Breast epithelium (tissue), 4 donors: ENCODE measurements at regions not wholly inside any gene's neighbourhood (a gene's known extent, or its start where the extent isn't known, plus 50 kb on each side); places are given as distances from the start of the nearest gene placed in this dataset.

ENCODE experiments used
- DNase-seq, 2 donors: peaks; one replicate each; pipeline ENCODE4 v3.0.0-alpha.2; 2019; ENCODE audit warnings: low spot score in 2 of 2
- H3K27ac ChIP-seq, 2 donors: fragments of 200-600 bp; sonication (generic) in 1 of 2; one replicate each; pipeline ENCODE4 v1.5.1; 2016 to 2019; ENCODE audit warnings: mild to moderate bottlenecking in 1 of 2
- H3K27me3 ChIP-seq, 2 donors: fragments of 200-600 bp; sonication (generic) in 1 of 2; one replicate each; pipeline versions ENCODE4 v1.5.1 to v1.6.0; 2017 to 2019; ENCODE audit warnings: control low read depth in 1 of 2, mild to moderate bottlenecking in 1 of 2
- H3K36me3 ChIP-seq: fragments of 200-600 bp; one replicate; pipeline ENCODE4 v1.5.1; 2019
- H3K4me1 ChIP-seq, 2 donors: fragments of 200-600 bp; sonication (generic); one replicate each; pipeline ENCODE4 v1.5.1; 2016 to 2019; ENCODE audit warnings: control low read depth in 1 of 2
- H3K4me3 ChIP-seq, 3 donors: fragments of 200-600 bp; sonication (generic); 1 replicate in 2 of 3; 2 replicates in 1 of 3; pipeline ENCODE4 v1.5.1; 2016 to 2019; ENCODE audit warnings: mild to moderate bottlenecking in 3 of 3, moderate library complexity in 2 of 3
- H3K9me3 ChIP-seq, 2 donors: fragments of 200-600 bp; sonication (generic) in 1 of 2; one replicate each; pipeline ENCODE4 v1.5.1; 2016 to 2019; ENCODE audit warnings: control low read depth in 1 of 2
- POLR2A ChIP-seq: fragments of 450-650 bp; IDR thresholded peaks from one replicate; pipeline ENCODE4 v1.6.1; 2016; ENCODE audit warnings: antibody characterized with exemption, mild to moderate bottlenecking, moderate library complexity
- POLR2AphosphoS5 ChIP-seq, 3 donors: sonication (generic); formaldehyde crosslinking; IDR thresholded peaks; one replicate each; pipeline ENCODE4 v1.6.1; 2017; ENCODE audit warnings: antibody characterized with exemption in 3 of 3
- intact Hi-C: fragments of 100-400 bp; cut with DNase I; formaldehyde crosslinking; loops from one replicate; pipeline ENCODE4 v1.15.1; 2023; ENCODE audit warnings: low total_unique reads
- TF ChIP-seq, protein P1 (sequence below), 3 donors: fragments of 450-650 bp; IDR thresholded peaks; one replicate each; pipeline ENCODE4 v1.5.1; 2016 to 2017; ENCODE audit warnings: antibody characterized with exemption in 3 of 3, mild to moderate bottlenecking in 3 of 3, moderate library complexity in 3 of 3

- Histone ChIP-seq H3K4me1 (no peaks in the 10 kb centered on the region), H3K36me3 (no peaks in the 10 kb centered on the region), H3K27ac (no peak overlapping the region), H3K27me3 (no peaks in the 10 kb centered on the region), H3K9me3 (peaks cover 0 to 7% of the 10 kb centered on the region in 2 donors), H3K4me3 (no peak overlapping the region)
- intact Hi-C loops, result no loop called here
- TF ChIP-seq POLR2AphosphoS5 (IDR thresholded peaks at IDR 0.05) (no peak), POLR2A (no peak)
- TF ChIP-seq, protein P1, sequence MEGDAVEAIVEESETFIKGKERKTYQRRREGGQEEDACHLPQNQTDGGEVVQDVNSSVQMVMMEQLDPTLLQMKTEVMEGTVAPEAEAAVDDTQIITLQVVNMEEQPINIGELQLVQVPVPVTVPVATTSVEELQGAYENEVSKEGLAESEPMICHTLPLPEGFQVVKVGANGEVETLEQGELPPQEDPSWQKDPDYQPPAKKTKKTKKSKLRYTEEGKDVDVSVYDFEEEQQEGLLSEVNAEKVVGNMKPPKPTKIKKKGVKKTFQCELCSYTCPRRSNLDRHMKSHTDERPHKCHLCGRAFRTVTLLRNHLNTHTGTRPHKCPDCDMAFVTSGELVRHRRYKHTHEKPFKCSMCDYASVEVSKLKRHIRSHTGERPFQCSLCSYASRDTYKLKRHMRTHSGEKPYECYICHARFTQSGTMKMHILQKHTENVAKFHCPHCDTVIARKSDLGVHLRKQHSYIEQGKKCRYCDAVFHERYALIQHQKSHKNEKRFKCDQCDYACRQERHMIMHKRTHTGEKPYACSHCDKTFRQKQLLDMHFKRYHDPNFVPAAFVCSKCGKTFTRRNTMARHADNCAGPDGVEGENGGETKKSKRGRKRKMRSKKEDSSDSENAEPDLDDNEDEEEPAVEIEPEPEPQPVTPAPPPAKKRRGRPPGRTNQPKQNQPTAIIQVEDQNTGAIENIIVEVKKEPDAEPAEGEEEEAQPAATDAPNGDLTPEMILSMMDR (IDR thresholded peaks at IDR 0.05), result no peak
- DNase-seq, result no peak
These were observed 1140.0 kb upstream of the GJE1 start for GRCh38 chr6:140992678-140993077.

GRCh38 chr6:140988780-140989179 is 1143.9 kb upstream of the GJE1 start:
- no peak overlapping the region for H3K4me3 ChIP-seq
- peaks cover 0 to 4% of the 10 kb centered on the region in 2 donors for H3K9me3 ChIP-seq
- no peak for TF ChIP-seq POLR2A
- TF ChIP-seq POLR2AphosphoS5 (IDR thresholded peaks at IDR 0.05), result no peak
- TF ChIP-seq, protein P1 (IDR thresholded peaks at IDR 0.05), result no peak
- no peaks in the 10 kb centered on the region for H3K4me1 ChIP-seq
- no peaks in the 10 kb centered on the region for H3K27me3 ChIP-seq
- intact Hi-C loops, result no loop called here
- no peak overlapping the region for H3K27ac ChIP-seq
- no peaks in the 10 kb centered on the region for H3K36me3 ChIP-seq
- DNase-seq, result no peak

DNA sequence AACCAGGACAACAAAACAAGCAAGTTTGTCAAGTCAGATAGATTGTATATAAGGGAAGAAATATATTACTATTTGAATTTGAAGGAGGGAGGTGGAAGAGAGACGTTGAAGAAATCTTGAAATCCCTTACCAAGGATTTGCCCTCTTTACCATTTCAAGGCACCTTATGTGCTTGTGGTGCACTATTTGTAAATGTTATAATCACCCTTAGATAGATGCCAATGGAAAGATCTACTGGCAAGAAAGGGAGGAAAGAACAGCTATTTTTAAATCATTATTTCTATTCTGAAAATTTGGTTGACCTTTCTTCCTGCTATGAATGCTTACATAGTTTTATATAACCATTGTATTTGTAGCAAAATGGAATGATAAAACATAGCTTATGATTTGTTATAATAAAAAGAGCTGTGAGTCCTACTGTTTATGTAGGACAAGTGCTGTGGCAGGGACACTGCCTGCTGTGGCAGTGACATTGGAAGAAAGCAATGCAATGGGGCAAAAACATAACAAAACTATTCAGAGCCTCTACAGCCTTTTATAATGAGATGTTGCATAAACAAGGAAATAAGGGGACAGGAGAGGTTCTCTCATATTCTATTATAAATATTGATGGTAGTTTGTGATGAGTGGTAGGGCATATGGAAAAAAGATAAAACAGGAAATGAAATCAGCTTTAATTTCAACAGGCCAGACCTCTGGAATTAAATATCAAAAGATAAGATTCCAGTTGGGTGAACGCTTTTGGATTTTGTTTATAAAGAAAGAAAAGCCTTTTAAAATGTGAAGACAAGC is 1145.2 kb upstream of the GJE1 start:
- TF ChIP-seq, protein P1 (IDR thresholded peaks at IDR 0.05), result no peak
- TF ChIP-seq POLR2A, result no peak
- TF ChIP-seq POLR2AphosphoS5 (IDR thresholded peaks at IDR 0.05), result no peak
- Histone ChIP-seq H3K4me3 (no peak overlapping the region), H3K9me3 (no peaks in the 10 kb centered on the region), H3K36me3 (no peaks in the 10 kb centered on the region), H3K27ac (no peak overlapping the region), H3K27me3 (no peaks in the 10 kb centered on the region), H3K4me1 (no peaks in the 10 kb centered on the region)
- no peak for DNase-seq
- intact Hi-C loops, result no loop called here

GRCh38 chr6:140985679-140986275 is 1146.9 kb upstream of the GJE1 start:
- Histone ChIP-seq H3K27me3 (no peaks in the 10 kb centered on the region), H3K9me3 (no peaks in the 10 kb centered on the region), H3K36me3 (no peaks in the 10 kb centered on the region), H3K4me1 (no peaks in the 10 kb centered on the region), H3K27ac (no peak overlapping the region), H3K4me3 (no peak overlapping the region)
- no peak for DNase-seq
- intact Hi-C loops, result no loop called here
- TF ChIP-seq, protein P1 (IDR thresholded peaks at IDR 0.05), result no peak
- TF ChIP-seq POLR2AphosphoS5 (IDR thresholded peaks at IDR 0.05) (no peak), POLR2A (no peak)

DNA sequence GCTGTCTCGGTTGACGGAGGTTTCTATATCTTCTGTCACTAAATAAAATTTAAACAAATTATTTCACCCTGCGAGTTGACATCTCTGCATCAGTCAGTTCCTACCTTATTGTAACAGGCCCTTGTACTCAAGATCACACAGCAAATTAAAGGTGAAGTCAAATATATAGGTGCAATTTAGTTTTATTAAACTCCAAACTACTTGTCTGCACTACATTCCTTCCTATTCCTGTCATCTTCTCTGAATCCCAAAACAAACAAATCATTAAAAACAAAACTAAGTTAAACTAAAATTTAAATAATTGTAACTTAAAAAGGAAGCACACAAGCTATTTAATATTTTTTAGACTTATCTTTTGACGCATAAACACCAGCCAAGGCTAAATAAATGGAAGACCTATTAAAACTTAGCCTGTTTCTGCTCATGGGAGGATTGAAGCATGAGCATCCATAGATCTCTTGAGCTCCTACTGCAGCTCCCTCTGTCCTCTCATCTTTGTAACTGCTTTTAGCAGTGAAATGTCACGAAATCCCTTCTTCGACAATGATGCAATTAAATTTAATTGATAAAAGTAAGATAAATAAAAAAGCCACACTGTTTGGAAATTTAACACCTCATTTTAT is 1152.3 kb upstream of the GJE1 start:
- Histone ChIP-seq H3K4me1 (peaks cover 0 to 7% of the 10 kb centered on the region in 2 donors), H3K27ac (peak overlapping the region in 1 of 2 donors; percentile 60), H3K27me3 (no peaks in the 10 kb centered on the region), H3K9me3 (no peaks in the 10 kb centered on the region), H3K4me3 (peak overlapping the region in 1 of 3 donors; percentile 10), H3K36me3 (no peaks in the 10 kb centered on the region)
- TF ChIP-seq POLR2A (no peak), POLR2AphosphoS5 (IDR thresholded peaks at IDR 0.05) (no peak)
- TF ChIP-seq, protein P1 (IDR thresholded peaks at IDR 0.05), result no peak
- intact Hi-C loops, result no loop called here
- DNase-seq, result no peak
